SJCRH30 (cell line): ENCODE measurements at regions not wholly inside any gene's neighbourhood (a gene's known extent, or its start where the extent isn't known, plus 50 kb on each side); places are given as distances from the start of the nearest gene placed in this dataset.
A peak's percentile ranks its signal among the peaks of the same experiment; 100 is the strongest.

Experiments
- DNase-seq, 2 experiments: peaks; one replicate each; pipeline ENCODE4 v3.0.0-alpha.2; 2015 to 2020
- H3K27ac ChIP-seq: fragments of 250-450 bp; sonication (Bioruptor Pico); 2 replicates; pipeline ENCODE4 v1.5.1; 2020; ENCODE audit warnings: mild to moderate bottlenecking, moderate library complexity
- H3K27me3 ChIP-seq: fragments of 250-450 bp; sonication (Bioruptor Pico); 2 replicates; pipeline ENCODE4 v1.5.1; 2020; ENCODE audit warnings: mild to moderate bottlenecking, moderate library complexity
- H3K36me3 ChIP-seq: fragments of 250-450 bp; sonication (Bioruptor Pico); 2 replicates; pipeline ENCODE4 v1.5.1; 2020; ENCODE audit warnings: mild to moderate bottlenecking, moderate library complexity
- H3K4me1 ChIP-seq: fragments of 250-450 bp; sonication (Bioruptor Pico); 2 replicates; pipeline ENCODE4 v1.5.1; 2020; ENCODE audit warnings: mild to moderate bottlenecking, moderate library complexity
- H3K4me3 ChIP-seq: fragments of 250-450 bp; sonication (Bioruptor Pico); 2 replicates; pipeline ENCODE4 v1.5.1; 2020; ENCODE audit warnings: mild to moderate bottlenecking, moderate library complexity
- H3K9me3 ChIP-seq: fragments of 250-450 bp; sonication (Bioruptor Pico); replicated peaks from 2 replicates; pipeline ENCODE4 v1.5.1; 2020; ENCODE audit warnings: mild to moderate bottlenecking, moderate library complexity

DNA sequence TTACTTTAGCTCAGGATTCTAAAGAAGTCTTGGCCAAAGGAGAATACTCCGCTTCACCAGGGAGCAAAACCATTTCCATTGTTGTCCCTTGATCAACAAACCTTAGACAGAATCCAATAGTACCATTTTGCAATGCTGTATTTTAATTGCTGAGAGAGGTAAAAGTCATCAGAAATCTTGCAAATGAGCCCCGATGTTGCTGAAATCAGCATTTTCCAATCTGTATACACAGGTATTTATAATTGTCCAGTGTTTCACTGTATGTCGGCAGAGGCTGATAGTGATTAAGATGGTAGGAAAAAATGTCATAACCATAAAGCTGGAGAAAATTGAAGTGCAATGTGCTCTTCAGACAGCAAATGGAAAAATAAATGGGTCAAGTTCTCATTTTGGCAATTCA, 170.0 kb upstream of the ARL4C start:
- H3K4me1 ChIP-seq = no peaks in the 10 kb centered on the region
- H3K27me3 ChIP-seq = no peaks in the 10 kb centered on the region
- DNase-seq = no peak
- no peak overlapping the region for H3K27ac ChIP-seq
- H3K9me3 ChIP-seq = no peaks in the 10 kb centered on the region
- no peak overlapping the region for H3K4me3 ChIP-seq
- no peaks in the 10 kb centered on the region for H3K36me3 ChIP-seq

DNA sequence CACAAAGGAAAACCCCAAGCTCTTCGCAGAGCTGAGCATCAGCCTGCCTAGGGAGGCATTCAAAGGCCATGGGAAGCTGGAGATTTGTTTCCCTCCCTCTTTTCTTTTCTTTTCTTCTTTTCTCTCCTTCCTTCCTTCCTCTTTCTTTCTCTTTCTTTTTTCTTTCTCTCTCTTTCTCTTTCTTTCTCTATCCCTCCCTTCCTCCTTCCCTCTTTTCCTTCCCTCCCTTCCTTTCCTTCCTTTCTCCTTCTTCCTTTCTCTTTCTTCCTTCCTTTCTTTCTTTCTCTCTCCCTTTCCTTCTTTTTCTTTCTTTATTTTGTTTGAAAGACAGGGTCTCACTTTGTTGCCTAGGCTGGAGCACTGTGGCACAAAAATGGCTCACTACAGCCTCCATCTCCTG, 168.4 kb upstream of the ARL4C start:
- no peaks in the 10 kb centered on the region for H3K27me3 ChIP-seq
- no peaks in the 10 kb centered on the region for H3K4me1 ChIP-seq
- H3K27ac ChIP-seq = no peak overlapping the region
- H3K9me3 ChIP-seq = no peaks in the 10 kb centered on the region
- DNase-seq = no peak
- H3K4me3 ChIP-seq = no peak overlapping the region
- H3K36me3 ChIP-seq = no peaks in the 10 kb centered on the region

DNA sequence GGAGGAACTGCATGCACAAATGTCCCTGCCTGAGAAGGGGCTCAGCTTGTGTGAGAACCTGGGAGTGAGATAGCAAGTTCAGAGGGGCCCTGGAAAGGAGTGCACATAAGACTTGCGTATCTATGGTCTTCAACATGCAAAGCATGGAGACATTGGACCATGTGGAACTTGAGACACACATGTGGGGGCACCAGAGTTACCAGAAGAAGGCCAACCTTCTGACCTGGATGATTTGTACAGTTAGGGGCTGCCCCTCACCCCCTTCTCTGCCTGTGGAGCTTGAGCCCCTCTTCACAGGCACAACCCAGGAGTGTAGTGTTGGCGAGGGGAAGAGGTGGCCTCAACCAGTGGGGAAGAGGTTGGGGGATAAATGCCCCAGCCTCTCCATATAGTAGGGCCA, 165.0 kb upstream of the ARL4C start:
- Histone ChIP-seq H3K27ac (no peak overlapping the region), H3K4me3 (no peak overlapping the region), H3K4me1 (no peaks in the 10 kb centered on the region), H3K9me3 (no peaks in the 10 kb centered on the region; the same call in 1 of the 2 replicates), H3K36me3 (no peaks in the 10 kb centered on the region), H3K27me3 (no peaks in the 10 kb centered on the region)
- DNase-seq = no peak

DNA sequence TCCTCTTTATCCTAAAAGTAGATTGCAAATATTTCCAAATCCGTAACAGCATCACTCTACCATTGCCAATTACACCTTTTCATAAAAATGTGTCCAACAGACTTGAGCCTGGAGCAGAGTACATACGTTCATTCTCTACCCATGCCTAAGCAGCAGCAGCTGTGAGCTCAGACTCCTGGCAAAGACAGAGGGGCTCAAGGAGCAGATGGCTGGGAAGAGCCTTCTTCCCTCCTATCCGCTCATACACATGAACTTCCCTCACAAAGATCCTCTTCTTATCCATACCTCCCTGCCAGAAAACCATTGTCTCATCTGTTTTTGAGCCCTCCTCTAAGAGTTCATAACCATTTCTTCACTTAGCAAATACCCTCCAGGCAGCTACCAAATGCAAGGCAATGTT, 164.3 kb upstream of the ARL4C start:
- H3K27ac ChIP-seq = no peak overlapping the region
- peak in 1 of 2 experiments; percentile 20 for DNase-seq
- H3K4me3 ChIP-seq = no peak overlapping the region
- no peaks in the 10 kb centered on the region for H3K4me1 ChIP-seq
- H3K36me3 ChIP-seq = no peaks in the 10 kb centered on the region
- H3K9me3 ChIP-seq = no peaks in the 10 kb centered on the region; the same call in 1 of the 2 replicates
- H3K27me3 ChIP-seq = no peaks in the 10 kb centered on the region

DNA sequence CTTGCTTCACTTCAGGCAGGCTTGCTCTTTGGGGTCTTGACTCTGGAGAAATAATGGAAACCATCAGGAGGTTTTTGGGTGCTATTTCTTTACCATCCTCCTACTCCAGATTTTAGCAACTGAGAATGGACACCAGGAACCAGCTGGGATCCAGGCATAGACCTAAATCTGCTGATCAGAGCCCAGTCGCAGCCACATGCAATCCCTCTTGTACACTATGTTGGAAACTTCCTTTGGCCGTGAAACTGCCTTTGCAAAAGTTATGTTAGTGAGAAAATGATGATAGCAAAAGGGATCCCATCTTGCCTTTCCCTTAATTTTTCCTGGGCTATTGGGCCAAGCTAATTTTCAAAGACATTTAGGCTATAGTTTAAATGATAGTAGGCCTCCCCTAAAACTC, 158.8 kb upstream of the ARL4C start:
- no peak overlapping the region for H3K4me3 ChIP-seq
- no peaks in the 10 kb centered on the region; the same call in 1 of the 2 replicates for H3K9me3 ChIP-seq

DNA sequence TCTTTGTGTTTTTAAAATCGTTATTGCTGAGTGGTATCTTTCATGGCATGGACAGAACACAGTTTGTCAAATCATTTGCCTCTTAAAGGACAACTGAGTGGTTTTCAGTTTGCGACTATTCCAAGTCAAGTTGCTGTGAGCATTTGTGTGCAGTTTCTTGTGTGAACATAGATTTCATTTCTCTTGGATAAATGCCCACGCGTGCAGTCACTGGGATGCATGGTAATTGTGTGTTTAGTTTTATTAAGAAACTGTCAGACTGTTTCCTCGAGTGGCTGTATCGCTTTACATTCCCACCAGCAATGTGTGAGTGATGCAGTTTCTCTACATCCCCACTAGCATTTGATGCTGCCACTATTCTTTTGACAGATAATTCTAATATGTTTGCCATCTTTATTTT, 154.0 kb upstream of the ARL4C start:
- Histone ChIP-seq H3K4me3 (no peak overlapping the region), H3K27me3 (no peaks in the 10 kb centered on the region), H3K9me3 (no peaks in the 10 kb centered on the region; the same call in 1 of the 2 replicates), H3K36me3 (no peaks in the 10 kb centered on the region), H3K4me1 (no peaks in the 10 kb centered on the region), H3K27ac (no peak overlapping the region)
- no peak for DNase-seq

More for the DNA sequence above, 158.8 kb upstream of the ARL4C start:
- Histone ChIP-seq H3K4me1 (no peaks in the 10 kb centered on the region), H3K27ac (no peak overlapping the region), H3K27me3 (no peaks in the 10 kb centered on the region), H3K36me3 (no peaks in the 10 kb centered on the region)
- no peak for DNase-seq

DNA sequence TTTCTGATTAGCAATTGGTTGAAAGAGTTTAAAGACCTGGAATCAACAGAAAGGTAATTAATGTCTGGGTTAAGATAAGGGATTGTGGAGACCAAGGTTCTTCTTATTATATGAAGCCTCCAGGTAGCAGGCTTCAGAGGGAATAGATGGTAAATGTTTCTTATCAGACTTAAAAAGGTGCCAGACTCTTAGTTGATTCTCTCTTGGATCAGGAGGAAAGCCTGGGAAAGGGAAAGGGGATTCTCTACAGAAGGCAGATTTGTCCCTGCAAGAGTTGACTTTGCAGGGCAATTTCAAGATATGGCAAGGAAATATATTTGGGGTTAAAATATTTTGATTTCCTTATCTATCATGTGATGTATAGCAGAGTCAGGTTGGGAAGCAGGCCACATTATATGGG, 153.1 kb upstream of the ARL4C start:
- H3K4me1 ChIP-seq = no peaks in the 10 kb centered on the region
- no peaks in the 10 kb centered on the region for H3K36me3 ChIP-seq
- no peaks in the 10 kb centered on the region; the same call in 1 of the 2 replicates for H3K9me3 ChIP-seq
- no peak overlapping the region for H3K4me3 ChIP-seq
- H3K27ac ChIP-seq = no peak overlapping the region
- DNase-seq = no peak
- H3K27me3 ChIP-seq = no peaks in the 10 kb centered on the region

DNA sequence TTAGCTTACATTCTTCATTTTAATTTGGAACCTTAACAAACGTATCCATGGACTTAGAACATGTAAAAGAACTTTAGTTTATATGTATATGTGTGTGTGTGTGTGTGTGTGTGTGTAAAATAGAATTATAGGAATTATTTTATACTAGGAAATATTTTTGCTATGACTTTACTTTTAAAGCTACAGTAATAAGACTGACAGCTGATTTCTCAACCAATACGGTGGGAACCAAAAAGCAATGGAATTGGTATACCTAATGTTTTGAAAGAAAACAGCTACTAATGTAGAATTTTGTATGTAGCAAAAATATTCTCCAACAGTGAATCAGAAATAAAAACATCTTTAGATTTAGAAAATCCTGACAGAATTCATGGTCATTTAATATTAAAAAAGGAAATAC, 146.5 kb upstream of the ARL4C start:
- no peak overlapping the region for H3K27ac ChIP-seq
- peaks cover 8% of the 10 kb centered on the region; the same call in 1 of the 2 replicates for H3K9me3 ChIP-seq
- no peaks in the 10 kb centered on the region for H3K36me3 ChIP-seq
- DNase-seq = no peak
- no peak overlapping the region for H3K4me3 ChIP-seq
- H3K27me3 ChIP-seq = no peaks in the 10 kb centered on the region
- H3K4me1 ChIP-seq = no peaks in the 10 kb centered on the region

DNA sequence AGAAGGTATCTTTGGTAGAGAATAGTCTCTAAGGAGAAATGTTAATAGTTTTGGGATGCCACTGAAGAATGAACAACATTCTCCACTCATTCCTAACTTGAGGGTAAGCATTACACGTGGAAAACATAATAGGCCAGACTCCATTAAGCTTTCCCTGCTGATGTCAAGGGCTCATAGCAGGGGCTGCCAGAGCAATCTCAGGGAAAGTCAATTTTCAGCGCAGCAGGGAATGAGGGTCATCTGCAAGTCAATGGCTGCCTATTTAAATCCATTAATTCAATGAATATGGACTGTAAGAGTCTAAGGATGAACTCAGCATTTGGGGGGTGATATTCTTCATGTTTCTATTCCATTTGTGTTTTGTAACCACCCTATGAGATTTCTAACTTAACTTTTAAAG, 144.2 kb upstream of the ARL4C start:
- H3K36me3 ChIP-seq = no peaks in the 10 kb centered on the region
- no peak for DNase-seq
- H3K27me3 ChIP-seq = no peaks in the 10 kb centered on the region
- peaks cover 8% of the 10 kb centered on the region; the same call in 1 of the 2 replicates for H3K9me3 ChIP-seq
- H3K4me3 ChIP-seq = no peak overlapping the region
- no peaks in the 10 kb centered on the region for H3K4me1 ChIP-seq
- H3K27ac ChIP-seq = no peak overlapping the region

DNA sequence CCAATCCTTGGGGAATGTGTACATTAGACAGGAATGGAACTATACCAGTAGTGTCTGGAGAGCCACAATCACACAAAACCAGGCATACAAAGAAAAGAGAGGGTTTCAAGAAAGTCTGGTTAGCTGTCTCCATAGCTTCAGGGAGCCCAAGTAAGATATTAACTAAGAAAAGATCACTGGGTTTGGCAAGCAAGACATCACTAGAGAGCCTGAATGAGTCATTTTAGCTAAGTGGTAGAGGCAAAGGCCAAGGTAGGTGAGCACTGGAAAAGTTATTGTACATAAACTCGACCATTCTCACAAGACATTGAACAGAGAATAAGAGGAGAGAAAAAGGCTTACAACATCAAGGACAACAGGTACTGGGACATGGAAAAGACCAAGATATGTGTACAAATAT, 143.8 kb upstream of the ARL4C start:
- Histone ChIP-seq H3K36me3 (no peaks in the 10 kb centered on the region), H3K27me3 (no peaks in the 10 kb centered on the region), H3K9me3 (peaks cover 8% of the 10 kb centered on the region; the same call in 1 of the 2 replicates), H3K27ac (no peak overlapping the region), H3K4me1 (no peaks in the 10 kb centered on the region), H3K4me3 (no peak overlapping the region)
- DNase-seq = no peak

DNA sequence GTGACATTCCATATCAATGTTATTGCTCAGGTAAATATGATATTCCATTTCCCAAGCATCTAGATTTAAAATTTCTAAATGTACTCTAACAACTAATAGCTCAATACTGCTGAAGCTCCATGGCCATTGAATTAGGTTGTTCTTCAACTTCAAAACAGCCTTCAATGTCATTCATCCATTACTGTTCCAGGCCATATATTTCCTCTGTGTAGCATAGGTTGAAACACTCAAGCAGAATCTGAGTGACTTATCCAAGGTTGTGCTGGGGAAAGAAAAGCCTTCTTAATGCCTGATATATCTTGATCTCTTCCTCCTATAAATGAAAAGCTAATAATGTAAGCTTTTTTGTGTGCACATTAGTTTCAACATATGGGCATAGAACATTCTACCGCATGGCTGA, 142.1 kb upstream of the ARL4C start:
- Histone ChIP-seq H3K36me3 (no peaks in the 10 kb centered on the region), H3K4me3 (no peak overlapping the region), H3K27ac (no peak overlapping the region), H3K4me1 (no peaks in the 10 kb centered on the region), H3K9me3 (peaks cover 8% of the 10 kb centered on the region; the same call in 1 of the 2 replicates), H3K27me3 (no peaks in the 10 kb centered on the region)
- DNase-seq = no peak

DNA sequence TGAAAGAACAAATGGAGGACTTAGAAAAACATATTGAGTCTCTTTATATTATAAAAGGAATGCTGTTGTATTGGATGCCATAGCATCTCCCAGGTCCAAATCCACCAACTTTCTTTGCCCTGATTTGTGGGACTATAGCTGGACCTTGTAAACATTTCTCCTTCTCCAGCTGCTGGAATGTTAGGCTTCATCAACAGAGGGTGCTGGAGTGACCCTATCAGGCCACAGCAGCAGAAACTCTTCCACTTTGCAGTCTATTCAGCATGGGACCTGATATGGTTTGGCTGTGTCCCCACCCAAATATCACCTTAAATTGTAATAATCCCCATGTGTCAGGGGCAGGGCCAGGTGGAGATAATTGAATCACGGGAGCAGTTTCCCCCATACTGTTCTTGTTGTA, 138.4 kb upstream of the ARL4C start:
- Histone ChIP-seq H3K27ac (no peak overlapping the region), H3K27me3 (no peaks in the 10 kb centered on the region), H3K4me1 (peaks cover 19% of the 10 kb centered on the region), H3K9me3 (no peaks in the 10 kb centered on the region), H3K36me3 (no peaks in the 10 kb centered on the region), H3K4me3 (no peak overlapping the region)
- no peak for DNase-seq

DNA sequence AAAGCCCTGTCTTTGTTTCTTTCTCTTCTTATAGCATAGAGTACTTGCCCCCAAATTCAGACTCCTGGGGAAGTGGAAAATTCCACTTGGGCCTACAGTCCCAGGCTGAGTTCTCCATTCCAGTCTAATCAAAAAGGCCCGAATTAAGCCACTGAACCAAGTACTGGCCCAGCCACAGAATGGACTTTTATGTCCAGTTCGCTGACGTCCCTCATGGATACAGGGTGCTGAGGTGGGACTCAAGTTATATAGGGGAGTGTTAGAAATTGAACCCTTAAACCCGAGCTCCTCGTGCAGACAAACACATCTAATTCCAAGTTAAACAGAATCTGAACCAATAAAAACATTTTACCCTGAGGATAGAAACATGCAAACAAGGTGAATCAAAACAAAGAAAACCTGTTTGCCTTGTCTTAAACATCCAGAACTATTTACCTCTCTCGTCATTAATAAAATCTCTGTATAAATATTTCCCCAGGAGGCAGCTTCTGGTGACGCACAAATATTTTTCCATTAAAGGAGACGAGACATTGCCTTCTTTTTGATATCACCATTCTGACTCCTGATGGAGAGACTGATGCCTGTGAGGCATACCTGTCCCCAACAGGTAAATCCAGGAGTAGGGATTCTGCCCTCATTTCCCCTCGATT, 136.8 kb upstream of the ARL4C start:
- Histone ChIP-seq H3K4me3 (no peak overlapping the region), H3K4me1 (peaks cover 19% of the 10 kb centered on the region), H3K36me3 (no peaks in the 10 kb centered on the region), H3K27me3 (no peaks in the 10 kb centered on the region), H3K27ac (no peak overlapping the region), H3K9me3 (no peaks in the 10 kb centered on the region)
- DNase-seq = no peak

DNA sequence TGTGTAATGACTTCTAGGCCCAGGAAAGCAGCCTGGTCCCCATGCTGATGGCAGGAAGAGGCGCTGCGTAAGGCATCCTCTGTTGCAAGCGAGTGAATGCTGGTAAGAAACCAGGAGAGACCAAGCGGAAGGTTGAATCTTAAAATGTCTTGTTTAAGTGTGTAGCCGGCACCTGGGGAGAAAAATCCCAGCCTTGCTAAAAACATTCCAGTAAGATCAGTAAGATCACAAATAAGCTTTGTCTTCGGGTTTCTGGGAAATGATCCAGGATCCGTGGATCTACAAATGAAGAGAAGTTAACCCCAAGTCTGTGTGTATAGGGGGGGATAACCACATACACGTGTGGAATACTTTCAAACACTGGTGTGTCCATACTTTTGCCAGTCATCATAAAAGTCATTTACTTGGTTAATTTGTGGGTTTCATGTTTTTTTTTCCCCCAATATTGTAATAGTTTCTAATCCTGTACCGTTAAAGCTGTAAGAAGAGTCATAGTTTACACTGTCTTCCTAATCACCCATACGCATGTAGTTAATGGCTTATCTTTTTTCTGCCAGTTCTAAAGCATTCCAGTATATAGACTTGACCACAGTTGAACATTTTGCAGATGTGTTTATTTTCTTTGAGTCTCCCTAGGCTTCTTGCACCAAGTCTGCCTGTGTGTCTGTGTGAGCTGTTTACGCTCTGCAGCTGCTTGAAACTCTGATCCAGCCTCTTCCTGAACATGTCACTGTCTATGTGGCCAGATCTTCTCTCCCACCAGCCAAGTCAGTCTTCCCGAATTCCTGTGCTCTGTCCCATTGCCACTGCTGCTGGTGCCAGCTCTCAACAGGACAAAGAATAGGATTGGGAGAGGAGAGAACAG, 135.9 kb upstream of the ARL4C start:
- Histone ChIP-seq H3K4me3 (no peak overlapping the region), H3K4me1 (peaks cover 19% of the 10 kb centered on the region), H3K27ac (no peak overlapping the region), H3K27me3 (no peaks in the 10 kb centered on the region), H3K9me3 (no peaks in the 10 kb centered on the region), H3K36me3 (no peaks in the 10 kb centered on the region)
- peak; percentile 53 to 71 for DNase-seq

DNA sequence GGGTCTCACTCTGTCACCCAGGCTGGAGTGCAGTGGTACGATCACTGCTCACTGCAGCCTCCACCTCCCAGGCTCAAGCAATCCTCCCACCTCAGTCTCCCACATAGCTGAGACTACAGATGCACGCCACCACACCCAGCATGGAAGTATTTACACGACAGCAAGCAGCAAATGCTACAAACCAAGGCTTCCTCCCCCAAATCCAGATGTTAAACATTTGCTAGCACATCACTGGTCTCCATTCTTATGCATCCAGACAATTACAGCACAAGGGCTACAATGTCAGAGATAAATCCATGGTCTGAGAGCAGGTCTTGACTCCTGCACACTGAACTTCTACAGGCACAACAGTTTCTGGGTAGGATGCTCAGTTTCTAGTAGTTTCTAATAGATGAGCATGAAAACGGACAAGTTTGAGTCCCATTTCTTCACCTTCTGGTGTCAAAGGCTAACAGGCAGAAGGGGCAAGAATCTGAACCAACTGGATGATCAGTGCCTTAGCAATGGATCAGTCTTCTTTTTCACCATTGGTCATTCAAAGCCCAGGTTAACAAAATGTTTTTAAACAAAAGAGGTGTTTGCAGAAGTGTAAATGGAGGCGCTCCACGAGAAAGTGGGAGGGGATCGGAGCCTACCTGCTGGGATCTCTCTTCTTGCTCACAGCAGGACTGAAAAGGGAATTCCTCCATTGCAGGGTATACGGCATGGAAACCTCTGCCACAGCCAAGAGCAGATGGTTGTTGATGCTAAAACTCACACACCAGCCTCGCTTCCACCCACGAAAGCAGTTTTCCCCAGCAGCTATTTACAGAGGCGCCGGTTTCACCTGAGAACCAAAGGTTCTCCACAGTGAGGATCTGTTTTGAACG, 135.0 kb upstream of the ARL4C start:
- H3K27me3 ChIP-seq = no peaks in the 10 kb centered on the region
- H3K9me3 ChIP-seq = no peaks in the 10 kb centered on the region
- no peak overlapping the region for H3K4me3 ChIP-seq
- H3K27ac ChIP-seq = no peak overlapping the region
- peaks cover 19% of the 10 kb centered on the region for H3K4me1 ChIP-seq
- H3K36me3 ChIP-seq = no peaks in the 10 kb centered on the region
- no peak for DNase-seq
